CD4-positive, alpha-beta T cell (primary cell): ENCODE measurements at regions not wholly inside any gene's neighbourhood (a gene's known extent, or its start where the extent isn't known, plus 50 kb on each side); places are given as distances from the start of the nearest gene placed in this dataset.
"Not testable (repeated sequence)": the region's sequence is repeated elsewhere in the genome, so short reads cannot be mapped to it uniquely, and the experiment has no call there.

Experiments used
- ATAC-seq: fragments of 200-7000 bp; cut with Tn5 transposase; one replicate; pipeline ENCODE4 v1.10.0; 2022; ENCODE audit warnings: mild to moderate bottlenecking; ENCODE audit not compliant: poor library complexity
- CTCF ChIA-PET: fragments of 350-600 bp; sonication (Branson Sonifier 250); formaldehyde crosslinking; loops from one replicate; lab custom pipeline; 2021; ENCODE audit warnings: antibody characterized with exemption, inconsistent platforms; lab: Charles Lee
- POLR2A ChIA-PET: fragments of 350-600 bp; sonication (Branson Sonifier 250); formaldehyde crosslinking; loops from one replicate; lab custom pipeline; 2021; ENCODE audit warnings: antibody characterized with exemption, inconsistent platforms; lab: Charles Lee
- DNase-seq, 14 experiments: peaks; one replicate each; pipeline ENCODE4 v3.0.0-alpha.2; 2013 to 2020; ENCODE audit warnings: mixed read lengths in 2 of 14
- H3K27ac ChIP-seq, 2 donors: one replicate each; pipeline versions ENCODE4 v1.5.1 to v1.7.0; 2013; ENCODE audit warnings: low read length in 2 of 2, low read depth in 1 of 2, mild to moderate bottlenecking in 1 of 2
- H3K27me3 ChIP-seq, 2 experiments: 1 replicate in 1 of 2; 2 replicates in 1 of 2; pipeline versions ENCODE4 v1.6.1 to v1.7.0; 2013; ENCODE audit warnings: low read length in 2 of 2, control low read depth in 1 of 2, mild to moderate bottlenecking in 1 of 2, moderate library complexity in 1 of 2; ENCODE audit not compliant: insufficient read depth in 2 of 2, control insufficient read depth in 1 of 2
- H3K36me3 ChIP-seq: one replicate; pipeline ENCODE4 v1.6.1; 2013; ENCODE audit warnings: low read length, control low read depth; ENCODE audit not compliant: insufficient read depth
- H3K4me1 ChIP-seq: one replicate; pipeline ENCODE4 v1.6.1; 2013; ENCODE audit warnings: low read length, control low read depth; ENCODE audit not compliant: insufficient read depth
- H3K4me3 ChIP-seq: one replicate; pipeline ENCODE4 v1.5.1; 2013; ENCODE audit warnings: mild to moderate bottlenecking, low read length, moderate library complexity
- H3K9me3 ChIP-seq, 2 experiments: 1 replicate in 1 of 2; 2 replicates in 1 of 2; pipeline versions ENCODE4 v1.6.1 to v1.7.0; 2013; ENCODE audit warnings: low read length in 2 of 2, mild to moderate bottlenecking in 2 of 2, control low read depth in 1 of 2, moderate library complexity in 1 of 2; ENCODE audit not compliant: control insufficient read depth in 1 of 2, insufficient read depth in 1 of 2
- H3K27ac Mint-ChIP-seq: one replicate; pipeline ENCODE4 v1.8.0; 2020; ENCODE audit warnings: mixed read lengths
- H3K27me3 Mint-ChIP-seq: one replicate; pipeline ENCODE4 v1.8.0; 2021; ENCODE audit warnings: mixed read lengths
- H3K36me3 Mint-ChIP-seq: one replicate; pipeline ENCODE4 v1.8.0; 2021; ENCODE audit warnings: low read depth, mixed read lengths
- H3K4me1 Mint-ChIP-seq: one replicate; pipeline ENCODE4 v1.8.0; 2021; ENCODE audit warnings: low read depth, mixed read lengths
- H3K4me3 Mint-ChIP-seq: one replicate; pipeline ENCODE4 v1.8.0; 2020; ENCODE audit warnings: mild to moderate bottlenecking, mixed read lengths
- H3K9me3 Mint-ChIP-seq: one replicate; pipeline ENCODE4 v1.8.0; 2020; ENCODE audit warnings: mixed read lengths
- CTCF ChIP-seq: fragments of 200-600 bp; IDR thresholded peaks from one replicate; pipeline ENCODE4 v1.8.0; 2022; ENCODE audit warnings: antibody characterized with exemption, mild to moderate bottlenecking
- intact Hi-C, 2 experiments: fragments of 100-400 bp; cut with DNase I in 1 of 2; cut with micrococcal nuclease in 1 of 2; formaldehyde crosslinking; loops; one replicate each; pipeline versions ENCODE4 v1.15.1 to v1.9.0; 2023 to 2025; cut with DNase I, micrococcal nuclease

DNA sequence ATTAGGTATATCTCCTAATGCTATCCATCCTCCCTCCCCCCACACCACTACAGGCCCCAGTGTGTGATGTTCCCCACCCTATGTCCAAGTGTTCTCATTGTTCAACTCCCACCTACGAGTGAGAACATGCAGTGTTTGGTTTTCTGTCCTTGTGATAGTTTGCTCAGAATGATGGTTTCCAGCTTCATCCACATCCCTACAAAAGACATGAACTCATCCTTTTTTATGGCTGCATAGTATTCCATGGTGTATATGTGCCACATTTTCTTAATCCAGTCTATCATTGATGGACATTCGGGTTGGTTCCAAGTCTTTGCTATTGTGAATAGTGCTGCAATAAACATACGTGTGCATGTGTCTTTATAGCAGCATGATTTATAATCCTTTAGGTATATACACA is 53.8 kb upstream of the HIVEP2 start:
- H3K36me3 Mint-ChIP-seq, H3K4me1 ChIP-seq, POLR2A ChIA-PET, CTCF ChIA-PET, H3K27me3 ChIP-seq, H3K4me3 Mint-ChIP-seq, H3K4me1 Mint-ChIP-seq, DNase-seq, H3K9me3 Mint-ChIP-seq, intact Hi-C loops, H3K36me3 ChIP-seq, ATAC-seq, H3K27ac ChIP-seq, H3K4me3 ChIP-seq, H3K27me3 Mint-ChIP-seq, H3K9me3 ChIP-seq, H3K27ac Mint-ChIP-seq: not testable (repeated sequence)

- intact Hi-C loops = no loop called here
- H3K27ac Mint-ChIP-seq = no peak overlapping the region
- CTCF ChIA-PET = no interaction called here
Measured at GRCh38 chr6:143000811-143001210, 55.8 kb upstream of the HIVEP2 start.

DNA sequence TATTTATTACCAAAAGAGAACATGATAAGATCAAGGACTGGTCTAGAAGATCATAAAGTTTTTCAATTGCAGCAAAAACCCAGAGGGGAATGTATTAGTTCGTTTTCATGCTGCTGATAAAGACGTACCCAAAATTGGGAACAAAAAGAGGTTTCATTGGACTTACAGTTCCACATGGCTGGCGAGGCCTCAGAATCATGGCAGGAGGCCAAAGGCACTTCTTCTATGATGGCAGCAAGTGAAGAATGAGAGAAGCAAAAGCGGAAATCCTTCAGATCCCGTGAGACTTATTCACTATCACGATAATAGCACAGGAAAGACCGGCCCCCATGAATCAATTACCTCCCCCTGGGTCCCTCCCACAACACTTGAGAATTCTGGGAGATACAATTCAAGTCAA is 57.7 kb upstream of the HIVEP2 start:
- no peaks in the 10 kb centered on the region for H3K36me3 Mint-ChIP-seq
- no peaks in the 10 kb centered on the region for H3K36me3 ChIP-seq
- no peak overlapping the region for H3K27ac Mint-ChIP-seq
- no peaks in the 10 kb centered on the region for H3K9me3 ChIP-seq
- no peak for ATAC-seq
- H3K9me3 Mint-ChIP-seq = peaks cover 3% of the 10 kb centered on the region
- no peaks in the 10 kb centered on the region for H3K27me3 Mint-ChIP-seq
- POLR2A ChIA-PET = interaction anchor here (0.6 kb wide), 1 partner anchor 608 kb away, joined by 3 read pairs; no protein-coding TSS in a partner anchor
- DNase-seq = no peak
- no peaks in the 10 kb centered on the region for H3K27me3 ChIP-seq
- no peak for TF ChIP-seq CTCF
- H3K4me1 Mint-ChIP-seq = no peaks in the 10 kb centered on the region
- H3K4me1 ChIP-seq = no peaks in the 10 kb centered on the region
- CTCF ChIA-PET = no interaction called here
- intact Hi-C loops = no loop called here
- no peak overlapping the region for H3K27ac ChIP-seq
- no peak overlapping the region for H3K4me3 ChIP-seq
- H3K4me3 Mint-ChIP-seq = no peak overlapping the region

More at GRCh38 chr6:143000811-143001210, 55.8 kb upstream of the HIVEP2 start:
- TF ChIP-seq CTCF = no peak
- Mint-ChIP-seq H3K9me3 (peaks cover 6% of the 10 kb centered on the region), H3K36me3 (no peaks in the 10 kb centered on the region), H3K4me1 (no peaks in the 10 kb centered on the region), H3K27me3 (no peaks in the 10 kb centered on the region), H3K4me3 (no peak overlapping the region)
- DNase-seq = no peak
- H3K4me1 ChIP-seq = no peaks in the 10 kb centered on the region
- H3K27ac ChIP-seq = no peak overlapping the region
- ATAC-seq = no peak
- no peaks in the 10 kb centered on the region for H3K36me3 ChIP-seq
- no peak overlapping the region for H3K4me3 ChIP-seq
- POLR2A ChIA-PET = no interaction called here
- no peaks in the 10 kb centered on the region for H3K27me3 ChIP-seq
- H3K9me3 ChIP-seq = no peaks in the 10 kb centered on the region

DNA sequence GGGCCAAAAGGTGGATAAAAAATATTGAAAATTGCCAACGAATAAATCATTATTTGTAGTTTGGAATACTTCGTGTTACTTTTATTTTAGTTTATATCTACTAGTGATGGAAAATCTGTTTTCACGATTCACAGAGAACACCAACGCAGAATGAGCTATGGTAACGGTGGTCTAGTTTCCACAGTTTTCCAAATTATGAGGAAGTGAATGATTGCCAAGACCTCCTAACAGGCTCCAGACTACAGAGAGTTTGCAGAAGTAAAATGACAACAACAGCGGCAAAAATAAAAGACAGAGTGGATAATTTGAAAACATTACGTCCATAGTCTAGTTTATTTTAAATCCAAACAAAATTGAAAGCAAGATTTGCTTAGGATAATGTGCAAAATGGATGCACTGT is 57.0 kb upstream of the AIG1 start:
- H3K4me1 Mint-ChIP-seq = no peaks in the 10 kb centered on the region
- H3K27me3 Mint-ChIP-seq = no peaks in the 10 kb centered on the region
- peaks cover 3% of the 10 kb centered on the region for H3K9me3 Mint-ChIP-seq
- Histone ChIP-seq H3K4me1 (no peaks in the 10 kb centered on the region), H3K9me3 (no peaks in the 10 kb centered on the region), H3K27ac (no peak overlapping the region), H3K27me3 (no peaks in the 10 kb centered on the region), H3K4me3 (no peak overlapping the region), H3K36me3 (no peaks in the 10 kb centered on the region)
- H3K4me3 Mint-ChIP-seq = no peak overlapping the region
- intact Hi-C loops = no loop called here
- POLR2A ChIA-PET = no interaction called here
- CTCF ChIA-PET = no interaction called here
- ATAC-seq = no peak
- no peak overlapping the region for H3K27ac Mint-ChIP-seq
- H3K36me3 Mint-ChIP-seq = no peaks in the 10 kb centered on the region
- TF ChIP-seq CTCF = no peak
- DNase-seq = no peak
